ENCODE measurements at regions not wholly inside any gene's neighbourhood (a gene's known extent, or its start where the extent isn't known, plus 50 kb on each side); places are given as distances from the start of the nearest gene placed in this dataset. TPM values are rescaled to one million over a fixed set of nuclear protein-coding genes. Genes with fewer than 3 reads are reported as not detected.

- DNase-seq (ENCODE audit: insufficient read length, low spot score, missing footprints) = no peak
- H3K4me1 ChIP-seq (ENCODE audit: insufficient read depth, low read length) = no peaks in the 10 kb centered on the region
- H4K20me1 ChIP-seq (ENCODE audit: insufficient read depth, low read length) = no peaks in the 10 kb centered on the region
- H3K9me3 ChIP-seq (ENCODE audit: low read depth, low read length) = no peaks in the 10 kb centered on the region
- no peak overlapping the region for H2AFZ ChIP-seq (ENCODE audit: low read length)
- no peak overlapping the region for H3K4me3 ChIP-seq (ENCODE audit: insufficient read depth, low read length)
- TF ChIP-seq CTCF (IDR thresholded peaks at IDR 0.05; ENCODE audit: extremely low read depth, low read depth, low read length) = no peak
- no peaks in the 10 kb centered on the region for H3K79me2 ChIP-seq (ENCODE audit: insufficient read depth, low read length)
- H3K4me2 ChIP-seq (ENCODE audit: insufficient read depth, low read length) = no peak overlapping the region
- no peaks in the 10 kb centered on the region for H3K36me3 ChIP-seq (ENCODE audit: insufficient read depth, low read length)
- H3K27ac ChIP-seq (ENCODE audit: low read depth, low read length) = no peak overlapping the region
- H3K27me3 ChIP-seq (ENCODE audit: insufficient read depth, low read length) = no peaks in the 10 kb centered on the region
These were observed 50.6 kb upstream of the MPEG1 start for GRCh38 chr11:59263225-59263894.

Small RNA genes in the stretch of these regions (small RNA-seq; reads per million reads assigned to genes)
- not detected for gene RN7SL435P
